ENCODE measurements at regions not wholly inside any gene's neighbourhood (a gene's known extent, or its start where the extent isn't known, plus 50 kb on each side); places are given as distances from the start of the nearest gene placed in this dataset.

GRCh38 chr2:157928372-157928771, 52.2 kb upstream of the ACVR1 start:
- no peak for TF ChIP-seq POLR2A (IDR thresholded peaks at IDR 0.05)
- TF ChIP-seq, protein P1, sequence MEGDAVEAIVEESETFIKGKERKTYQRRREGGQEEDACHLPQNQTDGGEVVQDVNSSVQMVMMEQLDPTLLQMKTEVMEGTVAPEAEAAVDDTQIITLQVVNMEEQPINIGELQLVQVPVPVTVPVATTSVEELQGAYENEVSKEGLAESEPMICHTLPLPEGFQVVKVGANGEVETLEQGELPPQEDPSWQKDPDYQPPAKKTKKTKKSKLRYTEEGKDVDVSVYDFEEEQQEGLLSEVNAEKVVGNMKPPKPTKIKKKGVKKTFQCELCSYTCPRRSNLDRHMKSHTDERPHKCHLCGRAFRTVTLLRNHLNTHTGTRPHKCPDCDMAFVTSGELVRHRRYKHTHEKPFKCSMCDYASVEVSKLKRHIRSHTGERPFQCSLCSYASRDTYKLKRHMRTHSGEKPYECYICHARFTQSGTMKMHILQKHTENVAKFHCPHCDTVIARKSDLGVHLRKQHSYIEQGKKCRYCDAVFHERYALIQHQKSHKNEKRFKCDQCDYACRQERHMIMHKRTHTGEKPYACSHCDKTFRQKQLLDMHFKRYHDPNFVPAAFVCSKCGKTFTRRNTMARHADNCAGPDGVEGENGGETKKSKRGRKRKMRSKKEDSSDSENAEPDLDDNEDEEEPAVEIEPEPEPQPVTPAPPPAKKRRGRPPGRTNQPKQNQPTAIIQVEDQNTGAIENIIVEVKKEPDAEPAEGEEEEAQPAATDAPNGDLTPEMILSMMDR (IDR thresholded peaks at IDR 0.05) = no peak
